ENCODE measurements at regions not wholly inside any gene's neighbourhood (a gene's known extent, or its start where the extent isn't known, plus 50 kb on each side); places are given as distances from the start of the nearest gene placed in this dataset.

GRCh38 chr9:119802133-119802532 is 432.9 kb upstream of the BRINP1 start:
- TF ChIP-seq POLR2AphosphoS5 (IDR thresholded peaks at IDR 0.05) = no peak
- TF ChIP-seq CTCF (IDR thresholded peaks at IDR 0.05) = no peak
- no peak for TF ChIP-seq POLR2A (IDR thresholded peaks at IDR 0.05)
